K562 (cell line): ENCODE measurements at regions not wholly inside any gene's neighbourhood (a gene's known extent, or its start where the extent isn't known, plus 50 kb on each side); places are given as distances from the start of the nearest gene placed in this dataset.

Experiments used
- E2F5 ChIP-seq: sonication (generic); formaldehyde crosslinking; IDR thresholded peaks from 2 replicates; pipeline ENCODE4 v1.8.0; 2022; ENCODE audit warnings: mild to moderate bottlenecking, missing genetic modification reagents
- KDM1A ChIP-seq, 2 experiments: fragments of 450-650 bp; IDR thresholded peaks; 2 replicates each; pipeline ENCODE4 v1.6.1; 2016; ENCODE audit warnings: mild to moderate bottlenecking in 2 of 2
- MGA ChIP-seq: fragments of 450-650 bp; IDR thresholded peaks from 2 replicates; pipeline ENCODE4 v1.6.1; 2016; ENCODE audit warnings: mild to moderate bottlenecking, moderate library complexity
- SMARCA4 ChIP-seq: fragments of 450-650 bp; IDR thresholded peaks from 2 replicates; pipeline ENCODE4 v1.6.1; 2016
- SOX6 ChIP-seq: fragments of 450-650 bp; IDR thresholded peaks from 2 replicates; pipeline ENCODE4 v1.6.1; 2014; ENCODE audit warnings: mild to moderate bottlenecking
- ZNF592 ChIP-seq: fragments of 450-650 bp; IDR thresholded peaks from 2 replicates; pipeline ENCODE4 v1.6.1; 2017; ENCODE audit warnings: antibody characterized with exemption, mild to moderate bottlenecking

GRCh38 chr3:171932153-171932611 lies 89.0 kb downstream of the TMEM212 start (continued):
- TF ChIP-seq MGA (peak; percentile 44), E2F5 (CRISPR knock-in tag) (no peak), SOX6 (peak; percentile 10; the same call in 1 of the 2 replicates), SMARCA4 (0 out of 2 replicates have a peak, but pooled peaks have one; percentile 15), KDM1A (IDR thresholded peaks at IDR 0.05) (no peak), ZNF592 (0 out of 2 replicates have a peak, but pooled peaks have one; percentile 36)
- TF ChIP-seq, all 486 proteins: peak for 5
